ENCODE measurements at regions not wholly inside any gene's neighbourhood (a gene's known extent, or its start where the extent isn't known, plus 50 kb on each side); places are given as distances from the start of the nearest gene placed in this dataset.

DNA sequence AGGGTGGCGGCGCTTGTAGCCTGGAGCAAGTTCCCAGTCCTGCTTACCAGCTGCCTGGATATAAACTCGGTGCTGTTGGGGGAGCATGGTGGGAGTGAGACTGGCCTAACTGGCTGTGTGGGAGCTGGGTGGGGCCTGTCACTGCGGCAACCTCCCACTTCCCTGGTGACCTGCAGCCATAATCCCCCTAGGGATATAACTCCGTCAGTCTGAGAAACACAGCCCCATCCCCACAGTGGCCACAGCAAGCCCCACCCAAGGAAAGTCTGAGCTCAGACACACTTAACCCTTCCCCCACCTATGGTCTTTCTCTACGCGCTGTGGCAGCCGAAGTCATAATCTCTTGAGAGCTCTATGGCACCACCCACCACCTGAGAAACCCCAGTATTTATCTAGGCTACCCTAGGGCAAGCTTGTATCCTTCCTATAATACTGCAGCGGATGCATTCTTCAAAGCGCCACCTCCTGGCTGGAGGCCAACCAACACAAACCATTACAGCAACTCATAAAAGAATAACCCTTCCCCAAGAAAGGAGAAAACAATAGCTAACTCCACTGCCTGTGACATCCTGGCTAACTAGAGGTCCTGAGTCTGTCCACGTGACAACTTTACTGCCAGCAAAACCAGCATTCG is 57.4 kb downstream of the ZNF648 start:
- no peak for ATAC-seq
- peaks cover 1% of the 10 kb centered on the region for H3K36me3 Mint-ChIP-seq (ENCODE audit: insufficient read depth)
- no peaks in the 10 kb centered on the region for H3K4me1 Mint-ChIP-seq (ENCODE audit: low read depth)
- DNase-seq, result no peak
- H3K9me3 Mint-ChIP-seq, result peaks cover 14% of the 10 kb centered on the region
- H3K27me3 Mint-ChIP-seq (ENCODE audit: low read depth), result peaks cover 6% of the 10 kb centered on the region
- no peak overlapping the region for H3K4me3 Mint-ChIP-seq

DNA sequence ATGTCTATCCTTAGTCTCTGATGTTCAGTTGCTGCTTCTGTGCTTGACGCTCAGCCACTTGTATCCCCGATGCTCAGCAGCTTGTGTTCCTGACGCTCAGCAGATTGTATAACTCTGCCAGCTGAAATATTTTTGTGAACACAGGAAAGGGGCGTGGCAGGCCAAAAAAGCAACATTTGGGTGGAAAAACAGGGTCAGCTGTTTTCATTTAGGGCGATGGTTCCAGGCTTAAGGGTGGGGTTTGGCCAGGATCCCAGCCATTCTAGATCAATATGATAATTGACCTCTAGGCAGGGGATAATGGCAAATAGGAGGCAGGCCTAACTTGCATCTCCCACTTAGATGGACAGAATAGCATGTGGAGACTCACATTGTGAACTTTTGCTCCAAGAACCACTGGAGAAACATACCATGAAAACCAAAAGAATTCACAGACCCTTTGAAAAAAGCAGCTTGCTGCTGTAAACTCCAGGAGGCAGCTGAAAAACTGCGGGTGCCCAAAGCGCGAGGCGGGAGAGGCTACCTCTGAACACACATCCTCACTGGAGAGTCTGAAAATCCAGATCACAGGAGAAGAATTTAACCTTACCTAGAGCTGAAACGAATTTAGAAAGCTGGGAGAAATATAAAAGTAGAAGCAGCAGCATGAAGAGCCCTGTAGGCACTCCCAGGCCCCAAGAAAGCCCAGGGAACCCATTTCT is 58.3 kb downstream of the ZNF648 start:
- H3K4me1 Mint-ChIP-seq (ENCODE audit: low read depth), result no peaks in the 10 kb centered on the region
- ATAC-seq (no peak), DNase-seq (no peak)
- H3K9me3 Mint-ChIP-seq, result peaks cover 14% of the 10 kb centered on the region
- H3K4me3 Mint-ChIP-seq, result no peak overlapping the region
- H3K27me3 Mint-ChIP-seq (ENCODE audit: low read depth), result peaks cover 11% of the 10 kb centered on the region
- peaks cover 1% of the 10 kb centered on the region for H3K36me3 Mint-ChIP-seq (ENCODE audit: insufficient read depth)

DNA sequence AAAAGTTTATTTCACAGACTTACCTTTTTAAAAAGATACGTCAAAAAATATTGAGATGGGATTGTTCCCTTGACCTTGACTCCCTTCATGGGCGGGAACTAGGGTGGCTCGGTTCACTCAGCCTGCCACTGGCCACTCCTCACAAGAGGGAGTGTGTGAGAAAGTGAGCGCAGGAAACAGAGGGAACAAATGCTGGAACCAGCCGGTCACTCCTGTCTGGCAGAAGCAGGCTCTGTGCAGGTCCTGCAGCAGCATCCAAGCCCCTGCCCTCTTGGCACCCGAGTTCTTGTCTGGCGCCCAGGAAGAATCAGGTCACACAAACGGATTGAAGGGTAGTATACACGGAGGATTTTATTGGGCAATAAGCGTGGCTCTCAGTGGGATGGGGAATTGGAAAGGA is 58.9 kb downstream of the ZNF648 start:
- Mint-ChIP-seq H3K4me1 (ENCODE audit: low read depth) (no peaks in the 10 kb centered on the region), H3K4me3 (no peak overlapping the region), H3K36me3 (ENCODE audit: insufficient read depth) (peaks cover 1% of the 10 kb centered on the region), H3K9me3 (peaks cover 14% of the 10 kb centered on the region), H3K27me3 (ENCODE audit: low read depth) (peaks cover 13% of the 10 kb centered on the region)
- DNase-seq, result no peak
- no peak for ATAC-seq

DNA sequence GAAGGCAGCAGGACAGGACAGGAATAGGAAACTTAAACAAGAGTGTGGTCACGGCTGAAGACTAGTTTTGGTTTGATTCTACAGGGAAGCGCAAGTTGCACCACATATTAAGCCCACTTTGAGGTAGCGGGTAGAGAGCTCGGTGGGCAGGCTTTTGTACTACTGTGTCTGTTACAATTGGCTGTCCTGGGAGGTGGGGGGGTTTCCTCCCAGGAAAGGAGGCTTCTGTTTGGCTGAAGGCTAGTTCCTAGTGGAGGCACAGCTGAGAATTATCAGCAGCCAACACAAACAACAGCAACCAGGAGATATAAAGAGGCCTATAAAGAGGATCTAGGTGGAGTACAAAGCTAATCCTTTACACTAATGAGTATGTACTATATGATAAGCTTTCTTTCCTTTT is 62.7 kb downstream of the ZNF648 start:
- no peaks in the 10 kb centered on the region for H3K9me3 Mint-ChIP-seq
- H3K36me3 Mint-ChIP-seq (ENCODE audit: insufficient read depth), result no peaks in the 10 kb centered on the region
- H3K4me1 Mint-ChIP-seq (ENCODE audit: low read depth), result no peaks in the 10 kb centered on the region
- ATAC-seq (no peak), DNase-seq (no peak)
- H3K4me3 Mint-ChIP-seq, result no peak overlapping the region
- H3K27me3 Mint-ChIP-seq (ENCODE audit: low read depth), result peaks cover 9% of the 10 kb centered on the region

DNA sequence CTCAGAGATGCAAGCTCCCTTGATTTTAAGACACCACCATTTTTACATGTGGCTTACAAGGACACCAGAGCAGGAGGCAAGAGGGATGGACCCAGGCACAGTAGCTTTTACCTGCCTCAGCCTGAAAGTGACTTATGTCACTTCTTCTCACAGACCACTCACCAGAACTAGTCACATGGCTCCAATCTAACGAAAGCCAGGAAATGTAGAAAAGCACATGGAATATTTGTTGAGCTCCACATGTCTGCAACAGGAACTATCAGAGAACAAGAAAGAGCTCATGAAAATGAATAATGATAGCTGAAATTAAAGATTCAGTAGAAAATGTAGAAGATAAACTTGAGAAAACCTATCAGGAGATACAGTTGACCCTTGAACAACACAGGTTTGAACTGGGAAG is 69.4 kb downstream of the ZNF648 start:
- Mint-ChIP-seq H3K9me3 (no peaks in the 10 kb centered on the region), H3K27me3 (ENCODE audit: low read depth) (peaks cover 4% of the 10 kb centered on the region), H3K4me1 (ENCODE audit: low read depth) (no peaks in the 10 kb centered on the region), H3K36me3 (ENCODE audit: insufficient read depth) (no peaks in the 10 kb centered on the region), H3K4me3 (no peak overlapping the region)
- DNase-seq, result no peak
- ATAC-seq, result no peak

DNA sequence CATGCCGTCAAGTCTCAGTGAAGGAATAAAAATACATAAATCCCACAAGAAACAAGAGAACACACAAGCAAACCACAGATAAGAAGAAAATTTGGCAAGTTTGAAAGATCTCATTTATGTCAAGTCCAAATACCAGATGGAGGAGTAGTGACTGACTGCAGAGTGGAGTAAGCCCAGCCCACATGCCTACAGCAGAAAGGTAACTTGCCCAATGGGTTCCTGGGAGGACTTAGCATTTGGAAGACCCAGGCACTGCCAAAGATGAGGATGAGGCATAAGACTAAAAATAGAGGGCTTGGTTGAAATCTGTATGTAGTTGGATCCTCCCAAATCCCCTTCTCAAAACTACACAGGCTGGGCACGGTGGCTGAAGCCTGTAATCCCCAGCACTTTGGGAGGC is 70.8 kb downstream of the ZNF648 start:
- Mint-ChIP-seq H3K9me3 (no peaks in the 10 kb centered on the region), H3K4me1 (ENCODE audit: low read depth) (no peaks in the 10 kb centered on the region), H3K27me3 (ENCODE audit: low read depth) (peaks cover 12% of the 10 kb centered on the region), H3K4me3 (no peak overlapping the region), H3K36me3 (ENCODE audit: insufficient read depth) (no peaks in the 10 kb centered on the region)
- DNase-seq (no peak), ATAC-seq (no peak)

DNA sequence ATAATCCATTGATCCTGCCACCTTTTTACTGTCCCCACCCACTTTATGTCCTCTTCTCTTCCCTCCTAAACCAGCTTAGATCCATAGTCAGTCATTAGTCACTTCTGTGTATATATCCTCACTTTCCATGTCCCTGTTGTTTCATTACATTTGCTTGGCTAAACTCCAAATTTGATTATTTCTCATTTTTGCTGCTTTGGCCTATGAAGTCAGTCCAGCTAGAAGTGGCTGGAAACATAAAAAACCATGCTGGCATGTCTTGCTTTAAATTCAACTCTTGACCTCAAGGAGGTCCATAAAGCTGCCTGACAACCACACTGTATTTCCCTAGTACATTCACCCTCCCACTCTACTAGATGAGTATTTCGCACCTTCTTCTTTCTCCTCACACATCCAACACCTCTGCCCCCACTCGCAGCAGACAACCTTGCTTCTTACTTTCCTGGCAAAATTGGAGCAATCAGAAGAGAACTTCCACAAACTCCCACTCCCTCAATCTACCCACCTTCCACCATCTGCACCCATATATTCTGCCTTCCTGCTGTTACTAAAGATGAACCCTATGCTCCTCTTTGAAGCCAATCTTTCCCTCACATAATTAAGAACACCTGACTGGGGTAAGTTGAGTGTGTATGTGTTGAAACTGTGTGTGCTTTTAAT is 72.1 kb downstream of the ZNF648 start:
- DNase-seq (no peak), ATAC-seq (no peak)
- Mint-ChIP-seq H3K27me3 (ENCODE audit: low read depth) (peaks cover 19% of the 10 kb centered on the region), H3K4me1 (ENCODE audit: low read depth) (no peaks in the 10 kb centered on the region), H3K36me3 (ENCODE audit: insufficient read depth) (no peaks in the 10 kb centered on the region), H3K4me3 (no peak overlapping the region), H3K9me3 (no peaks in the 10 kb centered on the region)

DNA sequence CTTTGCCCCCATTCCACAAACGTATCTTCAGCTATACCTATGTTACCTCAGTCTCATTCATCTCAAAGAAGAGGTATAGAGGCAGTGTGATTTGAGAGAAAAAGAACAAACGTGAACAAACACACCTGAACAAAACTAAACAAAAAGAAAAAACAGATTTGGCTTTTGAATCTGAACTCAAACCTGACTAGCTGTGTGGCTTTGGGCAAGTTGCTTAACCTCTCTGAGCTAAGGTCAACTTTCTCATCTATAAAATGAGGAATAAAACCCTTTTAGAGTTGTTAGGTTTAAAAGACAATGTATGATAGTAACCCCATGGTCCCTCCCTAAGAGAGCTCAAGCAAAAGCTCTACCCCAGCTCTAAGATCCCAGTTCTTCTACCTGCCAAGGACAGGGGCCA is 73.5 kb downstream of the ZNF648 start:
- no peaks in the 10 kb centered on the region for H3K36me3 Mint-ChIP-seq (ENCODE audit: insufficient read depth)
- ATAC-seq, result no peak

DNA sequence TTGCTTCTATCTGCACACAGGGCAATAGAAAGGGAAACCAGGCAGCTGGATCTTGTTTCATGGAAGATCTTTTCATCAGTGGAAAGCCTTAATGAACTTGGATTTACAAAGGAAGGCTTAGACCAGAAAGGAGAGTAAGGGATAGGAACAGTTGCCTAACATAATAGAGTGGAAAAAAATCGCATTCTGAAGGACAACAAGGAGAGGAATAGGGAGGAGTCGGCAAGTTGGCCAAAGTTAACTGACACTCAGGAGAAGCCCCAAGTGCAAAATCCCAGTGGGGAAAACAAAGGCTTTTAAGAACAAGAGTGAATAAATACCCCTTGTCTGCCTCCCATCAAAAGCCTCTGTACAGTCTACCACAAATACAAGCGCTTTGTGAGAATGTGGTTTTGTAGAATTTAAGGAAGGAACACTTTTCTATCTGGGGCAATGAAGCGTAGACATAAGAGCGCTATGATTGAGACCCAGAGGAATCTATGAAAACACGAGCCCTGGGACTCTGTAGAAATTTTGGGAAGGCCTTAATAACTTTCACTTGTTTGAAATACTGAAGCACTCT is 74.1 kb downstream of the ZNF648 start:
- no peaks in the 10 kb centered on the region for H3K9me3 Mint-ChIP-seq
- ATAC-seq (no peak), DNase-seq (no peak)
- H3K4me3 Mint-ChIP-seq, result no peak overlapping the region
- no peaks in the 10 kb centered on the region for H3K4me1 Mint-ChIP-seq (ENCODE audit: low read depth)
- peaks cover 19% of the 10 kb centered on the region for H3K27me3 Mint-ChIP-seq (ENCODE audit: low read depth)
- no peaks in the 10 kb centered on the region for H3K36me3 Mint-ChIP-seq (ENCODE audit: insufficient read depth)

More for the DNA sequence above, 73.5 kb downstream of the ZNF648 start:
- no peak for DNase-seq
- H3K9me3 Mint-ChIP-seq, result no peaks in the 10 kb centered on the region
- peaks cover 19% of the 10 kb centered on the region for H3K27me3 Mint-ChIP-seq (ENCODE audit: low read depth)
- H3K4me1 Mint-ChIP-seq (ENCODE audit: low read depth), result no peaks in the 10 kb centered on the region
- no peak overlapping the region for H3K4me3 Mint-ChIP-seq

DNA sequence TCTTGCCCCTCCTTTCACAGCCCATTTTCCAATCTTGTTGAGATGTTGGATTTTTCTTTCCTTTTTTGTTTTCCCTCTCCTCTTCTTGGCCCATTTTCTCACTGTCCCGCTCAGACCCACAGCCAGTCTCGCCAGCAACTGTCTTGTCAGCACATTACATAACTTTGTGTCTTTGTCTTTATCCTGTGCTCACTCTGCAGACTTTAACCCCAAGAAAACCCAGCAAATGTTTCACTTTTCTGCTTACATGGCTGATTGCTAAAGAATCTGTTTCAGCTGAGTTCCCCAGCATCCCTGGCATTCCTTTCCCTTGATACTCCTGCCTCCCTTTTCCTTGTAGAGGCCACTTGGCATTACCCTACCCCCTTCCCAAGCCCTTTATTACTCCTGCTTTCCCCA is 74.6 kb downstream of the ZNF648 start:
- Mint-ChIP-seq H3K27me3 (ENCODE audit: low read depth) (peaks cover 15% of the 10 kb centered on the region), H3K9me3 (no peaks in the 10 kb centered on the region), H3K4me3 (no peak overlapping the region), H3K4me1 (ENCODE audit: low read depth) (no peaks in the 10 kb centered on the region), H3K36me3 (ENCODE audit: insufficient read depth) (no peaks in the 10 kb centered on the region)
- DNase-seq, result no peak
- no peak for ATAC-seq

DNA sequence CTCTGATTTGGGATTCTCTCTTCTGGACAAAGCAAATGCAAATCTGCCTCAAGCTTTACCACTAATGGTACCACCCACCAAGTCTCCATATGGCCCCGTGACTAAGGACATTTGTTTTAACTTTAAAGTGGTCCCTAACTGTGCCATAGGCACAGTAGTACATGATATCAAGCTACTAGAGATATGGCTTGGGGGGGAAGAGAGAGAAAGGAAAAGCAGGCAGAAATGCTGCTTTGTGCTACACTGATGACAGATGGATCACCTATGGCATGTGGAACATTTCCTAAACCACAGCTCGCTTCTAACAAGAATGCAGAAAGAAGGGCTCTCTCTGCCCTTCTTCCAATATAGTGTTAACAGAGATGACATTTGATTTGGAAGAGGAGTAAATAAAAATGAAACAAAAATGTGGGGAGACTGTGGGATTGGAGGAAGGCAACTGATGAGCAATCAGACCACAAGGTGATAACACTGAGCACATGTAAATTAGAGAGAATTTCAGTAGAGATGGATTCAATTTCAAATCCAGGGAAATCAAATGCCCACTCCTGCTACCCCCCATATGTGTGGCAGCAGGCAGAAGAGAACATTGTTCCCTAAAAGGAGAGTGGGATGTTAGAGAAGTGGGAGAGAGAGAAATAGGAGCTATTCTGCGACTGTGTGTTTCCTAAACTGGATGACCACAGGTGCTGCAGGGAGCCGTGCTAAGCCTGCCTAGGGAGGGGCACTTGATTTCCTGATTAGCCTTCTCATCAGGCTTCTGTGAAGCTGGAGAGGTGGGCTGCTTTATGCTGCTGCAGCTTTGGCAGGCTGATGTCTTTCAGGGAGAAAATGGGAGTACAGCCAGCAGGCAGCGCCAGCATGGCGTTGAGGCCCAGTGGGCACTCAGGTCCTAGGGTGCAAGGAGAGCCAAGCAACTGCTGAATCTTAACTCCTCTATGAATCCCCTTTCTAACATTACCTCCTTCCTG is 75.3 kb downstream of the ZNF648 start:
- Mint-ChIP-seq H3K4me1 (ENCODE audit: low read depth) (no peaks in the 10 kb centered on the region), H3K36me3 (ENCODE audit: insufficient read depth) (no peaks in the 10 kb centered on the region), H3K27me3 (ENCODE audit: low read depth) (peaks cover 15% of the 10 kb centered on the region), H3K9me3 (no peaks in the 10 kb centered on the region), H3K4me3 (no peak overlapping the region)
- DNase-seq (no peak), ATAC-seq (no peak)

DNA sequence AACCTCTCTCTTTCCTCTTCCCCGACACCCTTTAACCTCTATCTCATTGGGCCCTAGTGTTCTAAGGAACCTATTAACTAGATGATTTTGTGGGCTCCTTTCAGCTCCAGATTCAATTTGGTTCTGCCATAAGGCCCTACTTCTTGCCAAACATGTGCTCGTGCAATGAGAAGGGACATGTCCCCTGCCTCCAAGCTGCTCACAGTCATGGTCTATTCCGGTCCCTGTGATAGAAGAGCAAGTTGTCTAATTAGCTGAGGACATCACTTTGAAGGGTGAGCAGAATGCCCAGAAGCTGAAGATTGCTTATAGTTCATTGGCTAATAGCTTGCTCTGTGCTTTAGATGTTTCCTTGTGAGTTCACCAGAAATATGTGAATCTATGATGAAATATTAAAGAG is 76.2 kb downstream of the ZNF648 start:
- Mint-ChIP-seq H3K4me3 (no peak overlapping the region), H3K36me3 (ENCODE audit: insufficient read depth) (no peaks in the 10 kb centered on the region), H3K9me3 (no peaks in the 10 kb centered on the region), H3K27me3 (ENCODE audit: low read depth) (peaks cover 15% of the 10 kb centered on the region), H3K4me1 (ENCODE audit: low read depth) (no peaks in the 10 kb centered on the region)
- DNase-seq (no peak), ATAC-seq (no peak)

DNA sequence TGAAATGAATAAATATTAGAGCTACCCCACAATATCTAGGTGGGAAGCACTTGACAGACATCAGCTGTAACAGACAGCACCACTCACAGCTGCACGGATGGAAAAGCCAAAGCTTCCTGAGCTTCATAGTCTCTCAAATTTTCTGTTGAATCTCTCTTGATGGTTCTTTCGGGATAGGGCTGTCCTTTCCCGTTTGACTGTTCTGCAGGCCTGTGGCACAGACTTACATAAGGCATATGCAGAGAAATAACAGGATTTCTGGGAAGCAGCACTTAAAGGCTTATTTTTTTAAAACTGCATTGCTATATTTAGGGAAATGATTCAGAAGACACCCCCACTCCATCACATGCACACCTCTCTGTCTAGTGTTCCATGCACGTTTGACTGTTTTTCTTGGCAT is 77.5 kb downstream of the ZNF648 start:
- no peaks in the 10 kb centered on the region for H3K36me3 Mint-ChIP-seq (ENCODE audit: insufficient read depth)
- DNase-seq, result no peak

DNA sequence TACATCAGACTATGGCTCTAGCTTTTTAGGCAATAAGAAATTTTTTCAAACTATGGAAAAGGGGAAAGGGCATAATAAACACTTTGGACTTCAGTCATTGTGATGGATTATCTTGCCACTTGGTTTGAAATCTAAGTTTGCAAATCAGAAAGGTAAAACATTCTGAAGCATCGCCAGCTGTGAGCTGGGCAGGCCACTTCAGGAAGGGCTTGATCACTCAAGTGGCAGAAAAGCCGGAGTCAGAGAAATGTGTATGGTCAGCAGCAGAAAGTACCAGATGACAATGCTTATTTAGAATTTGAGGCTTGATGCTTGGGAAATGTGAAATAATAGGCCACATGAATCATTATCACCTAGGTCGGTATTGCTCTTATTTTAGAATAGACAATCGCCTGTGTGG is 79.7 kb downstream of the ZNF648 start:
- H3K27me3 Mint-ChIP-seq (ENCODE audit: low read depth), result peaks cover 23% of the 10 kb centered on the region
- no peak for ATAC-seq
- no peak for DNase-seq
- no peaks in the 10 kb centered on the region for H3K4me1 Mint-ChIP-seq (ENCODE audit: low read depth)
- no peaks in the 10 kb centered on the region for H3K36me3 Mint-ChIP-seq (ENCODE audit: insufficient read depth)
- peaks cover 12% of the 10 kb centered on the region for H3K9me3 Mint-ChIP-seq
- no peak overlapping the region for H3K4me3 Mint-ChIP-seq

More for the DNA sequence above, 77.5 kb downstream of the ZNF648 start:
- Mint-ChIP-seq H3K9me3 (peaks cover 4% of the 10 kb centered on the region), H3K4me1 (ENCODE audit: low read depth) (no peaks in the 10 kb centered on the region), H3K27me3 (ENCODE audit: low read depth) (peaks cover 19% of the 10 kb centered on the region), H3K4me3 (no peak overlapping the region)
- no peak for ATAC-seq

Data from activated T-cell treated with anti-CD3 and anti-CD28 coated beads, Interleukin-2, amount 50 U/mL, for 4 hours (primary cell).